ENCODE measurements at regions not wholly inside any gene's neighbourhood (a gene's known extent, or its start where the extent isn't known, plus 50 kb on each side); places are given as distances from the start of the nearest gene placed in this dataset.

DNA sequence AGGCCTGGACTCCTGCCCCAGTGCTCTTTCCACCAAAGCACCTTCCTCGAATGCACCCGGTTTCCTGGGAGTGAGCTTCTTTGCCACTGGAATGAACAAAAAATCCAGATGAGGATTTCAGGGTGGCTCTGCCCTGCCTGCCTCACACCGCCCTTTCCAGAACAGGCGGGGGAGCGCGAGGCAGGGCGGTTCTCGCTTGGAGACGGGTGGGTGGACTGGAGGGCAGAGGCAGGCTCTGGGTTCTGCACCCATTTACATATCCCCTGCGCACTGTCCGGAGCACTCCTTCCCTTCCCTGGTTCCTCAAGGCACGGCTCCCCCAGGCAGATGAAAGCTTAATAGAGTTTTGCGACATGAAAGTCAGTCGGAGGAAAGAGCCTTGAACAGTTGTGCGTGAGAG, 69.7 kb upstream of the DLK1 start:
- TF ChIP-seq SUPT20H (IDR thresholded peaks at IDR 0.05; ENCODE audit: borderline replicate concordance, control insufficient read depth, low read depth, low read length) (no peak), RAD21 (IDR thresholded peaks at IDR 0.05; ENCODE audit: insufficient read depth, low read depth, low read length) (no peak), CHD1 (IDR thresholded peaks at IDR 0.05; ENCODE audit: low read depth, low read length) (no peak), BHLHE40 (IDR thresholded peaks at IDR 0.05; ENCODE audit: borderline replicate concordance in 1 of 2, low read depth in 2 of 2, low read length in 1 of 2) (no peak), ZNF274 (IDR thresholded peaks at IDR 0.05; ENCODE audit: insufficient read depth, insufficient read length) (no peak), EZH2 (IDR thresholded peaks at IDR 0.05; ENCODE audit: borderline replicate concordance, control insufficient read depth, low read depth, low read length) (no peak)
- TF ChIP-seq, protein P1, sequence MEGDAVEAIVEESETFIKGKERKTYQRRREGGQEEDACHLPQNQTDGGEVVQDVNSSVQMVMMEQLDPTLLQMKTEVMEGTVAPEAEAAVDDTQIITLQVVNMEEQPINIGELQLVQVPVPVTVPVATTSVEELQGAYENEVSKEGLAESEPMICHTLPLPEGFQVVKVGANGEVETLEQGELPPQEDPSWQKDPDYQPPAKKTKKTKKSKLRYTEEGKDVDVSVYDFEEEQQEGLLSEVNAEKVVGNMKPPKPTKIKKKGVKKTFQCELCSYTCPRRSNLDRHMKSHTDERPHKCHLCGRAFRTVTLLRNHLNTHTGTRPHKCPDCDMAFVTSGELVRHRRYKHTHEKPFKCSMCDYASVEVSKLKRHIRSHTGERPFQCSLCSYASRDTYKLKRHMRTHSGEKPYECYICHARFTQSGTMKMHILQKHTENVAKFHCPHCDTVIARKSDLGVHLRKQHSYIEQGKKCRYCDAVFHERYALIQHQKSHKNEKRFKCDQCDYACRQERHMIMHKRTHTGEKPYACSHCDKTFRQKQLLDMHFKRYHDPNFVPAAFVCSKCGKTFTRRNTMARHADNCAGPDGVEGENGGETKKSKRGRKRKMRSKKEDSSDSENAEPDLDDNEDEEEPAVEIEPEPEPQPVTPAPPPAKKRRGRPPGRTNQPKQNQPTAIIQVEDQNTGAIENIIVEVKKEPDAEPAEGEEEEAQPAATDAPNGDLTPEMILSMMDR (IDR thresholded peaks at IDR 0.05 in 2 of 3, conservative IDR thresholded peaks at IDR 0.05 in 1 of 3; ENCODE audit: control insufficient read depth in 2 of 3, extremely low read depth in 1 of 3, insufficient read depth in 1 of 3, low read depth in 3 of 3, low read length in 3 of 3) = no peak
- TF ChIP-seq, protein P2, sequence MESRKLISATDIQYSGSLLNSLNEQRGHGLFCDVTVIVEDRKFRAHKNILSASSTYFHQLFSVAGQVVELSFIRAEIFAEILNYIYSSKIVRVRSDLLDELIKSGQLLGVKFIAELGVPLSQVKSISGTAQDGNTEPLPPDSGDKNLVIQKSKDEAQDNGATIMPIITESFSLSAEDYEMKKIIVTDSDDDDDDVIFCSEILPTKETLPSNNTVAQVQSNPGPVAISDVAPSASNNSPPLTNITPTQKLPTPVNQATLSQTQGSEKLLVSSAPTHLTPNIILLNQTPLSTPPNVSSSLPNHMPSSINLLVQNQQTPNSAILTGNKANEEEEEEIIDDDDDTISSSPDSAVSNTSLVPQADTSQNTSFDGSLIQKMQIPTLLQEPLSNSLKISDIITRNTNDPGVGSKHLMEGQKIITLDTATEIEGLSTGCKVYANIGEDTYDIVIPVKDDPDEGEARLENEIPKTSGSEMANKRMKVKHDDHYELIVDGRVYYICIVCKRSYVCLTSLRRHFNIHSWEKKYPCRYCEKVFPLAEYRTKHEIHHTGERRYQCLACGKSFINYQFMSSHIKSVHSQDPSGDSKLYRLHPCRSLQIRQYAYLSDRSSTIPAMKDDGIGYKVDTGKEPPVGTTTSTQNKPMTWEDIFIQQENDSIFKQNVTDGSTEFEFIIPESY (IDR thresholded peaks at IDR 0.05) = no peak
- TF ChIP-seq, protein P3, sequence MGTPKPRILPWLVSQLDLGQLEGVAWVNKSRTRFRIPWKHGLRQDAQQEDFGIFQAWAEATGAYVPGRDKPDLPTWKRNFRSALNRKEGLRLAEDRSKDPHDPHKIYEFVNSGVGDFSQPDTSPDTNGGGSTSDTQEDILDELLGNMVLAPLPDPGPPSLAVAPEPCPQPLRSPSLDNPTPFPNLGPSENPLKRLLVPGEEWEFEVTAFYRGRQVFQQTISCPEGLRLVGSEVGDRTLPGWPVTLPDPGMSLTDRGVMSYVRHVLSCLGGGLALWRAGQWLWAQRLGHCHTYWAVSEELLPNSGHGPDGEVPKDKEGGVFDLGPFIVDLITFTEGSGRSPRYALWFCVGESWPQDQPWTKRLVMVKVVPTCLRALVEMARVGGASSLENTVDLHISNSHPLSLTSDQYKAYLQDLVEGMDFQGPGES (IDR thresholded peaks at IDR 0.05) = no peak
